MG63 (cell line): ENCODE measurements at regions not wholly inside any gene's neighbourhood (a gene's known extent, or its start where the extent isn't known, plus 50 kb on each side); places are given as distances from the start of the nearest gene placed in this dataset.
"Not testable (repeated sequence)": the region's sequence is repeated elsewhere in the genome, so short reads cannot be mapped to it uniquely, and the experiment has no call there.

ENCODE experiments used
- DNase-seq: peaks from one replicate; pipeline ENCODE4 v3.0.0-alpha.2; 2020
- H3K27me3 ChIP-seq: fragments of 250-450 bp; sonication (Bioruptor Pico); 2 replicates; pipeline ENCODE4 v1.5.1; 2020; ENCODE audit warnings: mild to moderate bottlenecking, moderate library complexity
- H3K36me3 ChIP-seq: fragments of 250-450 bp; sonication (Bioruptor Pico); 2 replicates; pipeline ENCODE4 v1.5.1; 2020; ENCODE audit warnings: mild to moderate bottlenecking, moderate library complexity
- H3K4me3 ChIP-seq: fragments of 250-450 bp; sonication (Bioruptor Pico); 2 replicates; pipeline ENCODE4 v1.5.1; 2020; ENCODE audit warnings: mild to moderate bottlenecking, moderate library complexity
- H3K9me3 ChIP-seq: fragments of 250-450 bp; sonication (Bioruptor Pico); 2 replicates; pipeline ENCODE4 v1.5.1; 2020; ENCODE audit warnings: mild to moderate bottlenecking, moderate library complexity

DNA sequence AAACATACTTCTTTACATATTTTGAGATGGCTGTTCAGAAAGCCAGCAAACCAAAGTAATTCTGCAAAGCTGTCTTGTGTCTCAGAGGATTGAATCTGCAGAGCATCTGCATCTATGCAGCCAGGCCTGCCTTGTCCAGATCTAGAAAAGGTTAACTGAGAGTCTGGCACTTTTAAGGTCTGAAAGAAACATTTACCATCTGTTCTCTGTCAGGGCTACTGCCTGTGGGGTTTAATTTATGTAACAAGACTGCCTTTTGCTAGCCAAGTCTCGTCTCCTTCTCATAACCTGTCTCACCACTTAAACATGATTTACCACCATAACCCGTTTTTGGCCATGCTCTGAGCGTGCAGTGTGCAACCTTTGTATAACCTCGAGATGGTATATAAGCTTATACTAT is 194.2 kb downstream of the SYT10 start:
- peaks cover 3% of the 10 kb centered on the region; the same call in 1 of the 2 replicates for H3K9me3 ChIP-seq
- H3K4me3 ChIP-seq, result no peak overlapping the region
- H3K27me3 ChIP-seq, result no peaks in the 10 kb centered on the region
- no peak for DNase-seq
- H3K36me3 ChIP-seq, result no peaks in the 10 kb centered on the region

DNA sequence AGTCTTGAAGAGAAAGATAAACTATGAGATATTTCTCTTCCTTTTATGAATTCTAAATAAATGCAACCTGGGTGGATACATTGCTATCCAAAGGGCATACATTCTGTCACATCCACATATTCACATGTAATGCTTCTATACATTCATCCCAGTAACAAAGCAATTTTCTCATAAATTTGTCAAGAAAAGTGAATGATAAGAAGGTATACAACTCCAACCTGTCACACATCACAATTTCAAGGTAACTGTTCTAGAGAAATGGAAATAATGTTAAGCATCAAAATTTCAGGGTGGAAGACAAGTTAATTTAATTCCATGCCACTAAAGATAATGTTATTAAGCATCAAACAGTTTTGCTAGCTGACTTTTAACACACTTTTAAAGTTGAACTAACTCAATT is 212.9 kb downstream of the SYT10 start:
- no peak for DNase-seq
- H3K36me3 ChIP-seq, result no peaks in the 10 kb centered on the region
- H3K27me3 ChIP-seq, result no peaks in the 10 kb centered on the region
- no peaks in the 10 kb centered on the region; the same call in 1 of the 2 replicates for H3K9me3 ChIP-seq
- H3K4me3 ChIP-seq, result no peak overlapping the region

DNA sequence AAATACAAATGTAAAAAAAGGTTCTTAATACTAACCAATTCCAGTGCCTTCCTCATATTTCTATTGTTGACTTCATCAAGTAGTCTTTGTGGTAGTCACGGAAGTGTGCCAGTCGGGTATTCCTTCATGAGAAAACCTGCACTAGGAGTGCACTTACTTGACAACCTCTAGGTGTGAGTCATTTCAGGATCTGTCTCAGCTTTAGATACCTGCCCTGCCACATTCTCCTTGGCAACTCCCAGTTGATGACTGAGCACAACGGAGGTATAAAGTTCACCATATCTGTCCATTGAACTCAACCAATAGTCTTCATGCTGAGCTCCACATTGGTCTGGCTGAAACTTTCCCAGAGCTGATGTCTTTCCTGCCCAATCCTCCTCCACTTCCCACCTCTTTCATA is 215.7 kb downstream of the SYT10 start:
- Histone ChIP-seq H3K36me3 (no peaks in the 10 kb centered on the region), H3K4me3 (no peak overlapping the region), H3K9me3 (no peaks in the 10 kb centered on the region; the same call in 1 of the 2 replicates), H3K27me3 (no peaks in the 10 kb centered on the region)
- no peak for DNase-seq

- Histone ChIP-seq H3K4me3 (no peak overlapping the region), H3K36me3 (no peaks in the 10 kb centered on the region), H3K9me3 (peaks cover 4% of the 10 kb centered on the region; the same call in 1 of the 2 replicates), H3K27me3 (no peaks in the 10 kb centered on the region)
- no peak for DNase-seq
Measured at GRCh38 chr12:33222357-33222756, 217.3 kb downstream of the SYT10 start.

GRCh38 chr12:33205981-33206380 is 233.6 kb downstream of the SYT10 start:
- Histone ChIP-seq H3K36me3 (no peaks in the 10 kb centered on the region), H3K9me3 (no peaks in the 10 kb centered on the region), H3K27me3 (no peaks in the 10 kb centered on the region), H3K4me3 (no peak overlapping the region)
- DNase-seq, result no peak

DNA sequence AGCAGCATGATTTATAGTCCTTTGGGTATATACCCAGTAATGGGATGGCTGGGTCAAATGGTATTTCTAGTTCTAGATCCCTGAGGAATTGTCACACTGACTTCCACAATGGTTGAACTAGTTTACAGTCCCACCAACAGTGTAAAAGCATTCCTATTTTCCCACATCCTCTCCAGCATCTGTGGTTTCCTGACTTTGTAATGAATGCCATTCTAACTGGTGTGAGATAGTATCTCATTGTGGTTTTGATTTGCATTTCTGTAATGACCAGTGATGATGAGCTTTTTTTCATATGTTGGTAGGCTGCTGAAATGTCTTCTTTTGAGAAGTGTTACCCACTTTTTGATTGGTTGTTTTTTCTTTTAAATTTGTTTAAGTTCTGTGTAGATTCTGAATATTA is 245.2 kb downstream of the SYT10 start:
- H3K9me3 ChIP-seq, H3K4me3 ChIP-seq, DNase-seq, H3K36me3 ChIP-seq, H3K27me3 ChIP-seq: not testable (repeated sequence)

DNA sequence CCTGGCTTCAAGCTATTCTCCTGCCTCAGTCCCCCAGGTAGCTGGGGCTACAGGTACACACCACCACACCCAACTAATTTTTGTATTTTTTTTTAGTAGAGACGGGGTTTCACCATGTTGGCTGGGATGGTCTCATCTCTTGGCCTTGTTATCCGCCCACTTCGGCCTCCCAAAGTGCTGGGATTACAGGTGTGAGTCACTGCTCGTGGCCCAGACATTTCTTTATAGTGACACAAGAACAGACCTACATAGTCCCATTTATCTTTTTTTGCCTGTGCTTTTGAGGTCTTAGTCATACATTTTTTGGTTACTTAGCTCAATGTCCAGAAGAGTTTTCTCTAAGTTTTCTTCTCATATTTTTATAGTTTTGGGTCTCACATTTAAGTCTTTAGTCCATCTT is 247.4 kb downstream of the SYT10 start:
- Histone ChIP-seq H3K36me3 (no peaks in the 10 kb centered on the region), H3K4me3 (no peak overlapping the region), H3K9me3 (peaks cover 10% of the 10 kb centered on the region), H3K27me3 (no peaks in the 10 kb centered on the region)
- DNase-seq, result no peak

DNA sequence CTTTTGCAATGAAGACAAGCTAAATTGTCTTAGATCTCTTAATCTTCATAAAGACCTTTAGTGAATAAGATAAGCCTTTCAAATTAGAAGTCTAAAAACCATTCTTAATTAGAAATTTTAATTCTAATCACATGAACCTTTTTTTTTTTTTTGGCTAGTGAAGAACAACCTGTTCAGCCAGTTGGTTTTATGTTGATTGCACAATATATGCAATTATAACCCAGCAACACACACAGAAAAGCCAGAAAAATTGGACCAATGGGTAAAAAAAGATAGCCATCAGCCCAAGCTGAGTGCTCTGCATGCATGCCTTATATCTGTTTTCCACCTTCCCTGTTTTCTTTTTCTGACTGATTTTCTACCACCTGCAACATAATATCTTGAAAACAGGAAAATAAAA is 252.2 kb downstream of the SYT10 start:
- no peaks in the 10 kb centered on the region for H3K36me3 ChIP-seq

DNA sequence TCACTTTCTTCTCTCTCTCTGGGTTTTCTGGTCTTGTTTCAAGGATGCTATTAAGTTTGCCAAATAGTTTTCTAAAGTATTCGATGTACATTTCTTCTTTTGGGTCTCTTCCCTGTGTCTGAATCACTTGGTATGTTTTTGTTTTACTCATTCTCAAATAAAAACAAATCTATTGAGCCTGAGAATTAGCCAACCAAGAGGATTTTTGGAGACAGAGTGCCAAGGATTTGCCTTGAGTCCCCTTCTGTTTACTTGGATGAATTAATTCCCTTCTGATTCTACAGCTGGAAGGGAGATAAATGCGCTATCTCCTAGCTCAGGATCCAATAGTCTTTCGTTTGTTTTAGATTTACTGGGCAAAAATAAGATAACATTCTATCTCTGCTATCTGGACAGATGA is 255.5 kb downstream of the SYT10 start:
- DNase-seq, result peak; percentile 8
- Histone ChIP-seq H3K27me3 (no peaks in the 10 kb centered on the region), H3K4me3 (no peak overlapping the region), H3K9me3 (peaks cover 7% of the 10 kb centered on the region), H3K36me3 (no peaks in the 10 kb centered on the region)

More for the DNA sequence above, 252.2 kb downstream of the SYT10 start:
- Histone ChIP-seq H3K27me3 (no peaks in the 10 kb centered on the region), H3K9me3 (peaks cover 10% of the 10 kb centered on the region), H3K4me3 (no peak overlapping the region)
- no peak for DNase-seq

- no peak overlapping the region for H3K4me3 ChIP-seq
- no peak for DNase-seq
Measured at GRCh38 chr12:33182485-33182884, 257.1 kb downstream of the SYT10 start.

GRCh38 chr12:33180918-33181317 is 258.7 kb downstream of the SYT10 start:
- Histone ChIP-seq H3K27me3 (no peaks in the 10 kb centered on the region), H3K4me3 (no peak overlapping the region), H3K36me3 (no peaks in the 10 kb centered on the region), H3K9me3 (no peaks in the 10 kb centered on the region; the same call in 1 of the 2 replicates)
- DNase-seq, result peak; percentile 10

More at GRCh38 chr12:33182485-33182884, 257.1 kb downstream of the SYT10 start:
- no peaks in the 10 kb centered on the region for H3K27me3 ChIP-seq
- no peaks in the 10 kb centered on the region; the same call in 1 of the 2 replicates for H3K9me3 ChIP-seq
- no peaks in the 10 kb centered on the region for H3K36me3 ChIP-seq

GRCh38 chr12:33166260-33166659 is 269.7 kb upstream of the PKP2 start:
- not testable (repeated sequence) for H3K4me3 ChIP-seq, H3K27me3 ChIP-seq, H3K36me3 ChIP-seq, DNase-seq, H3K9me3 ChIP-seq

DNA sequence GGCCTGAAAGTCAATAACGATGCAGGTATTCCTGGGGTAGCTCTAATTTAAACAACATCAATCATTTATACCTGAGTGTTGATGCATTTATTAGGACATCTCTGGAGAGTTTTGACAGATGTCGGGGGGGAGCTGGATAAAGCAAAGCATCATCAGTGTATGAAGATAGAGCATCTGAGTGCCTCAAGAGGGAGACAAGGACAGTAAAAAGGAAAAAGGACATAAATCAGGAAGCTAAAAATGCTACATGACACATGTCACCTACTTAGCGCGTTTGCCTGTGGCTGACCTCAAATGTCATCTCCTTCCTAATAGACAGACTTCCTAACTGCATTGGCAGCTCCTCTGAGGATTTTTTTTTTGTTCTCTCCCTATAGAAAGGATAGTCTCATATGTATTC is 259.5 kb upstream of the PKP2 start:
- Histone ChIP-seq H3K36me3 (no peaks in the 10 kb centered on the region), H3K9me3 (no peaks in the 10 kb centered on the region), H3K4me3 (no peak overlapping the region), H3K27me3 (no peaks in the 10 kb centered on the region)
- DNase-seq, result no peak

- H3K9me3 ChIP-seq, DNase-seq, H3K36me3 ChIP-seq, H3K4me3 ChIP-seq, H3K27me3 ChIP-seq: not testable (repeated sequence)
Measured at GRCh38 chr12:33147292-33147691, 250.7 kb upstream of the PKP2 start.

DNA sequence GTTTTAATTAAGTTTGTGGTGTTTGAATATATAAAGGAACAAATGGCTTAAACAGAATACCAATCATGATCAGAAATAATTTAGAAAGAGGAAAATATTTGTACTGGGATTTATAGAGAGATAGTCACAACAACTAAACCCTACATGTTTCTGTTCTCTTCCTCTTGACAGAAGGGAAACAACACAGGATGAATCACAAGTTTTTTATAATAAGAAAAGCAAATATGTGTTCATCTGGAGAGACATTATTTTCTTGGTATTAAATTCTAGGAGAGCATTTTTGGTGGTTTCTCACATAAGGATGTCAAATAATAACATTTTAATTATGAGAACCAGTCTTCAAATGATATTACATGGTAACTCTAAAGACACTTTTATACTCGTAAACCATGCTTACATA is 232.9 kb upstream of the PKP2 start:
- no peaks in the 10 kb centered on the region for H3K36me3 ChIP-seq
- no peak for DNase-seq
- peaks cover 2% of the 10 kb centered on the region; the same call in 1 of the 2 replicates for H3K27me3 ChIP-seq
- no peaks in the 10 kb centered on the region for H3K9me3 ChIP-seq
- H3K4me3 ChIP-seq, result no peak overlapping the region

DNA sequence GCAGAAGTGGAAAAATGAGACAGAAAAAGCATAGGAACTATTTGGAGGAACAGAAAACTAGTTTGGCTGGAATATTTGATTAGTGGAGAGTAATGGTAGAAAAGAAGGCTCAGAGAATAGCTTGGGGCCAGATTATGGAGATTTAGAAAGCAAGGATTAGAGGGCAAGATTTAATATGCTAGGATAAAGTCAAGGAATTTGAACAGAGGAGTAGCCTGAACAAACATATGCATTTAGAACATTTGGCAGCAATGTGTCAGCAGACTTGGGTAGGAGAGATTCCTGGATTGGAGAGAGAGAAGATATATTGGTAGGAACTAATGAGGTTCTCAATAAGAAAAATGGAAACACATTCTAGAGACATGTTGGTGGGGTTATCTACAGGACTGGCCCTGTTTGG is 229.2 kb upstream of the PKP2 start:
- DNase-seq, result no peak
- H3K27me3 ChIP-seq, result peaks cover 2% of the 10 kb centered on the region; the same call in 1 of the 2 replicates
- no peaks in the 10 kb centered on the region for H3K36me3 ChIP-seq
- H3K4me3 ChIP-seq, result no peak overlapping the region
- H3K9me3 ChIP-seq, result no peaks in the 10 kb centered on the region

GRCh38 chr12:33116284-33116683 is 219.7 kb upstream of the PKP2 start:
- Histone ChIP-seq H3K4me3 (no peak overlapping the region), H3K9me3 (no peaks in the 10 kb centered on the region), H3K27me3 (no peaks in the 10 kb centered on the region), H3K36me3 (no peaks in the 10 kb centered on the region)
- no peak for DNase-seq

- peaks cover 4% of the 10 kb centered on the region; the same call in 1 of the 2 replicates for H3K27me3 ChIP-seq
- no peaks in the 10 kb centered on the region for H3K9me3 ChIP-seq
- DNase-seq, result no peak
- no peak overlapping the region for H3K4me3 ChIP-seq
- H3K36me3 ChIP-seq, result no peaks in the 10 kb centered on the region
Measured at GRCh38 chr12:33115716-33116115, 219.1 kb upstream of the PKP2 start.

DNA sequence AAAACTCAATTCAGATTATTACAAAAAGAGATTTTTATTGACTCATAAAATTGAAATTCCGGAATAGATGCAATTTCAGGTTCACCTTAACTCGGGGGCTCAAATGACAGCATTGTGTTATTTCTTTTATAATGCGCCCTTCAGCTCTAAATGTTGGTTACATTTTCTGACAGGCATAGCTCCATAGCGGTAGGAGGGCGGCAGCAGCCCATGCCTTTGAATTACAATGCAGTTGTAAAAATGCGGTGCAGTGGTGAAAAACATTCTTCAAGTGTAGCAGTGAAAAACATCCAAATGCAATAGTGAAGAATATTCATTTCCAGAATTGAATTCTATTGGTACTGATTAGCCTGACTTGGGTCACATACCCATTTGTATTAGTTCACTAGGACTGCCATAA is 215.3 kb upstream of the PKP2 start:
- H3K4me3 ChIP-seq, result no peak overlapping the region
- no peaks in the 10 kb centered on the region for H3K36me3 ChIP-seq
- H3K9me3 ChIP-seq, result no peaks in the 10 kb centered on the region
- no peak for DNase-seq
- peaks cover 4% of the 10 kb centered on the region; the same call in 1 of the 2 replicates for H3K27me3 ChIP-seq
